ENCODE measurements at regions not wholly inside any gene's neighbourhood (a gene's known extent, or its start where the extent isn't known, plus 50 kb on each side); places are given as distances from the start of the nearest gene placed in this dataset.
"Not testable (repeated sequence)": the region's sequence is repeated elsewhere in the genome, so short reads cannot be mapped to it uniquely, and the experiment has no call there.

DNA sequence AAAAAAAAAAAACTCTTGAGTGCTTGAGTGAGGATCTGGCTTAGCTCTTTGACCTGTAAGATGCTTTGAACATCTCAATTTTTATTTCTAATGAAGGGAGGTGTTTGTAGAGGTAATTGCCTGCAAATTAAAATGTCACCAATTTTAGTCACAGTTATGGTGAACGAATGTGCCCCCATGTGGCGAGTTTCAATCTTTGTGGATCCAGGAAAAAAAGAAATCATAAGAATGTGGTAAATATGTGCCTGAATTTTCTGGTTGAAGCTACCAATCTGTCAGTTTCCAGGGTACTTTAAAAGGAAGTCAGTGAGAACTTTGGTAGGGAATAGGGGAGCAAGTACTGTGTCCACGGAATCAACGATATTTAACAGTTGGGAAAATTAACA lies 1772.4 kb upstream of the CDH9 start:
- POLR2A ChIA-PET, result no interaction called here
- Mint-ChIP-seq H3K27me3 (no peaks in the 10 kb centered on the region), H3K9me3 (peaks cover 5% of the 10 kb centered on the region), H3K4me1 (no peaks in the 10 kb centered on the region), H3K36me3 (no peaks in the 10 kb centered on the region), H3K4me3 (peak overlapping the region; percentile 51), H3K27ac (no peak overlapping the region)
- no peak for DNase-seq
- no peak for ATAC-seq (ENCODE audit: low read depth)

DNA sequence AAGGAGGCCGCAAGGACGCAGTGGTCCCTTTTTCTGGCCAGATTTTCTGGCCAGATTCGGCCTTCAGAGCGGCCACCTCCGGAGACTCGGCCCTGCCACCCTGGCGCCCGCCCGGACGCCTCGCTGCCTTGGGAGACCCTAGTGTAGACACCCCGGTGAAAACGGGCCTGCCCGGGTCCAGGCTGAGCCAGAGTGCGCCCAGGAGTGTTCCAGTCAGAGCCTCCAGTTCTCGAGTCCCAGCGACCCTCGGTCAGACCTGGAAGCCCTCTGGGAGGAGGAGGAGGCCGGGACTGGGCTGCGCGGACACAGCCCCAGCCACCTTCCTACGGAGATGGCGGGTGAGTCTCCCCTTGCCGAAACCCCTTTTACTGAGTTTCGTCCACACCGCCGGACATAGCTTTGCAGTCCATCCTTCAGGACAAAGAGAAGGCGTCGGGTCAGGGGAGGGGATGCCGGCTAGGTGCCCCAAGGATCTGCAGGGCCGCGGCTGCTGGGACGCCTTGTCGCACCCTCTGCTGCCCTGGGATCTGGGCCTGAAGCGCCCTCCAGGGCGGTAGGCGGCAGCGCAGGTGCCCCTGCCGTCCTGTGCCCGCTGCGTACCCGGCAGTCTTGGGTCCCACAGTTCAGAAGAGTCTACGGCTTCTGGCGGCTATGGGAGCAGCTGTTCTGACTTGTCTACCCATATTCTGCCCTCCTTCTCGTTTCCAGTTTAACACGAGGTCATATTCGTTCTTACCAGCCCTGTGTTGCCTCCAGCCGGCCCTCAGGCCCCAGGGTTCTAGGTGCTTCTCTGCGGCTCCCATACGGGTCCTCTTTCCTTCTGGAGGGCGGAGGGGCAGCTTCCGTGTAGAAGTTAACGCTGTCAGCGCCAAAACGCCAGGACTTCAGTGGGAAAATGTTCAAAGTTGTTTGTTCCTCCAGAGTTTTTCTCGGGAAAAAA lies 1771.7 kb upstream of the CDH9 start:
- peaks cover 5% of the 10 kb centered on the region for H3K9me3 Mint-ChIP-seq
- ATAC-seq (ENCODE audit: low read depth) (no peak), DNase-seq (no peak)
- no peaks in the 10 kb centered on the region for H3K27me3 Mint-ChIP-seq
- H3K36me3 Mint-ChIP-seq, result no peaks in the 10 kb centered on the region
- H3K4me1 Mint-ChIP-seq, result no peaks in the 10 kb centered on the region
- H3K4me3 Mint-ChIP-seq, result peak overlapping the region; percentile 51
- no peak overlapping the region for H3K27ac Mint-ChIP-seq
- POLR2A ChIA-PET, result no interaction called here

DNA sequence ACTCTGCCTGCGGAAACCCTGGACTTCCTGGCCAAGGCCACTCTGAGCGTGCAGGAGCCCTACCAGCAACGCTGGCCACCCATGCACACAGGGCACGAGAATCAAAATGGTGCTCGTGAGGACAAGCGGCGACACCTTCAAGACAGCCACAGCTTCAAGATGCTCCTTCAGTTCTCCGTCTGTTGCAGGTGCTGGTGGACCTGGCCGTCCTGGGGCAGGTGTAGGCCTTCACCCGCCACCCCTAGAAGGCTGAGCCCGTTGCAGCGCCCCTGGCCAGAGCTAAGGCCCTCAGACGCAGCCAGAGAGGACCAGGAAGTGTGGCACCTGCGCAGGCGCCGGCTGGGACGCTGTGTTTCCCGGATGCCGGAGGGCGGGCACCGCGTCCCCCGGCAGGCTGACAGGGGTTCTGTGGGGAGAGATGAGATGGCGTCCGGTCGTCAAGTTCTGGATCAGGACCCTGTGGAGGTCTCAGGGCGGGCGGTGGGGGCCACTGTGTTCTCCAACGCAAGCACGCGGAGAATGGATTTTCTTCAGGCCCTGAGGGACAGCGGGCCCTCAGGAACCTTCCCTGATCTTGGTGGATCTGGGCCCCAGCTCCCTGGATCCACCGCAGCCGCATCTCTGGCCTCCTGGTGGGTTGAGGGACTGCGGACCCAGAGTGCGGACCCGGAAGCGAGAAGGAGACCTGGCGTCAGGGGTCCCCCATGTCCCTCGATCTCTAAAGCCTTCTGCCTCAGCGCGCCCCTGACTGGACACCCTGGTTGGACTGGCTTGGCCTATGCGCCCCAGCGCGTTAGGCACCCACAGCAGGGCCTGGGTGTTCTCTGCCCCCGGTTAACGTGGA lies 1770.8 kb upstream of the CDH9 start:
- Mint-ChIP-seq H3K27me3 (no peaks in the 10 kb centered on the region), H3K36me3 (no peaks in the 10 kb centered on the region), H3K4me3 (peak overlapping the region; percentile 39), H3K4me1 (no peaks in the 10 kb centered on the region), H3K9me3 (peaks cover 5% of the 10 kb centered on the region), H3K27ac (no peak overlapping the region)
- DNase-seq (peak; percentile 28), ATAC-seq (ENCODE audit: low read depth) (no peak)
- POLR2A ChIA-PET, result no interaction called here

DNA sequence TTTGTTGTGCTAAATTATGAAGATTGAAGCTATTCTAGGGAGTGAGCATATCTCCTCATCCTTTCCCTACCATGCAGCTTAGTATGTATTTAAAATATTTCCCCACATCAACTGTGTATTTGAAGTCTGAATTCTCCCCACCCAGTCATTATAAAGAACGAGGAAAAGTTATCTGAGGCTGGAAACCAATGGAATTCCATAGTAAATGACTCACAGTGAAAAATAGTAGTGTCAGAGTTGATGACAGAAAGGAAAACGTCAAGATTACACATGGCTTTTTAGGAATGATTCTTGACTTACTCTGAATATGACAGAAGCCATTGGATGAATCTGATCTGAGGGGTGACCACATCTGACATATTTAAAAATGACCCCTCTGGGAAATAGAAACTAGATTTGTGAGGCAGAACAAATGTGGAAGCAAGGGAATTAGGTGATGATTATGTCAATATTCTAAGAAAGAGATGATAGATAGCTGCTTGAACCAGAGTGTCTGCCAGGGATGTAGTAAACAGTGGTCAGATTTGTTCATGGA lies 1768.9 kb upstream of the CDH9 start:
- H3K27me3 Mint-ChIP-seq, result no peaks in the 10 kb centered on the region
- peaks cover 5% of the 10 kb centered on the region for H3K9me3 Mint-ChIP-seq
- no peaks in the 10 kb centered on the region for H3K4me1 Mint-ChIP-seq
- no peak for DNase-seq
- no peak overlapping the region for H3K4me3 Mint-ChIP-seq
- H3K27ac Mint-ChIP-seq, result no peak overlapping the region
- H3K36me3 Mint-ChIP-seq, result no peaks in the 10 kb centered on the region
- ATAC-seq (ENCODE audit: low read depth), result no peak
- POLR2A ChIA-PET, result no interaction called here

DNA sequence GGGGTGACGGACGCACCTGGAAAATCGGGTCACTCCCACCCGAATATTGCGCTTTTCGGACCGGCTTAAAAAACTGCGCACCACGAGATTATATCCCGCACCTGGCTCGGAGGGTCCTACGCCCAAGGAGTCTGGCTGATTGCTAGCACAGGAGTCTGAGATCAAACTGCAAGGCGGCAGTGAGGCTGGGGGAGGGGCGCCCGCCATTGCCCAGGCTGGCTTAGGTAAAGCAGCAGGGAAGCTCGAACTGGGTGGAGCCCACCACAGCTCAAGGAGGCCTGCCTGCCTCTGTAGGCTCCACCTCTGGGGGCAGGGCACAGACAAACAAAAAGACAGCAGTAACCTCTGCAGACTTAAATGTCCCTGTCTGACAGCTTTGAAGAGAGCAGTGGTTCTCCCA lies 1760.6 kb upstream of the CDH9 start:
- H3K9me3 Mint-ChIP-seq; H3K27ac Mint-ChIP-seq; H3K27me3 Mint-ChIP-seq; H3K4me1 Mint-ChIP-seq; POLR2A ChIA-PET; DNase-seq; H3K4me3 Mint-ChIP-seq; ATAC-seq (ENCODE audit: low read depth); H3K36me3 Mint-ChIP-seq: not testable (repeated sequence)

DNA sequence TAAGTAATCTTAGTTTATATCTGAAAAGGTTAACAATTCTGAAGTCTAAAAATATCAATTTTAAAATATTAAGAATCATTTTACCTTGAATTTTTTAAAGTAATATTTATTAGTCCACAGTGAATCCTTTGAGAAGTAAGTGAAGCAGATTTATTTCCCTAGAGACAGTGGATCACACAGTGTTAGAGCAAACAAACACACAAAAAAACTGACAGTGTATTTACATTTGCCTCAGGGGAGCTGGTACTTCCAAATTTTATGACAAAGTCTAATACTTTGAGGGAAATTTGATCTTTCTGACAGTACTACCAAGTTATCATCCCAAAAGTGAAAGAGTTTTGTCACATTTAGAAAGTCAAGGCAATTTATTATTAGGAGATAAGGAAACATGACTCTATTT lies 1750.6 kb upstream of the CDH9 start:
- no peaks in the 10 kb centered on the region for H3K9me3 Mint-ChIP-seq
- POLR2A ChIA-PET, result no interaction called here

DNA sequence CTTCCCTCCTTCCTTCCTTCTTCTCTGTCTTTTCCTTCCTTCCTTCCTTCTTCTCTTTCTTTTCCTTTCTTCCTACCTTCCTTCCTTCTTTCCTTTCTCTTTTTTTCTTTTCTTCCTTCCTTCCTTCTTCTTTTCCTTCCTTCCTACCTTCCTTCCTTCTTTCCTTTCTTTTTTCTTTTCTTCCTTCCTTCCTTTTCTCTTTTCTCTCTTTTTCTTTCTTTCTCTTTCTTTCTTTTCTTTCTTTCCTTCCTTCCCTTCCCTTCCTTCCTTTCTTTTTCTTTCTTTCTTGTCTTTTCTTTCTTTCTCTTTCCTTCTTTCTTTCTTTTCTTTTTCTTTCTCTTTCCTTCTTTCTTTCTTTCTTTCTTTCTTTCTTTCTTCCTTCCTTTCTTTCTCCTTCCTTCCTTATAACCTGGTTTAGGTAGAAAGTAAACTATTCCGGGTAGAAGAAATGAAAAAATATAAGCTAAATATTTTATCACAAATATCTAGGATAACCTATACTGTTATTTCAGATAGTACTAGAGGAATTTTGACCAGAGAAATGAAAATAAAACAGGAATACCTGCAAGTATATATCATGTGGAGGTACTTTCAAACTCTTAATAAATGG lies 1741.8 kb upstream of the CDH9 start:
- H3K9me3 Mint-ChIP-seq, result peaks cover 1% of the 10 kb centered on the region
- ATAC-seq (ENCODE audit: low read depth), result no peak
- no peaks in the 10 kb centered on the region for H3K36me3 Mint-ChIP-seq
- no peak overlapping the region for H3K4me3 Mint-ChIP-seq
- no peaks in the 10 kb centered on the region for H3K27me3 Mint-ChIP-seq
- POLR2A ChIA-PET, result no interaction called here
- DNase-seq, result no peak
- H3K4me1 Mint-ChIP-seq, result no peaks in the 10 kb centered on the region
- no peak overlapping the region for H3K27ac Mint-ChIP-seq

More for the DNA sequence above, 1750.6 kb upstream of the CDH9 start:
- no peak for ATAC-seq (ENCODE audit: low read depth)
- DNase-seq, result no peak
- Mint-ChIP-seq H3K27ac (no peak overlapping the region), H3K4me1 (no peaks in the 10 kb centered on the region), H3K27me3 (no peaks in the 10 kb centered on the region), H3K4me3 (no peak overlapping the region), H3K36me3 (no peaks in the 10 kb centered on the region)

DNA sequence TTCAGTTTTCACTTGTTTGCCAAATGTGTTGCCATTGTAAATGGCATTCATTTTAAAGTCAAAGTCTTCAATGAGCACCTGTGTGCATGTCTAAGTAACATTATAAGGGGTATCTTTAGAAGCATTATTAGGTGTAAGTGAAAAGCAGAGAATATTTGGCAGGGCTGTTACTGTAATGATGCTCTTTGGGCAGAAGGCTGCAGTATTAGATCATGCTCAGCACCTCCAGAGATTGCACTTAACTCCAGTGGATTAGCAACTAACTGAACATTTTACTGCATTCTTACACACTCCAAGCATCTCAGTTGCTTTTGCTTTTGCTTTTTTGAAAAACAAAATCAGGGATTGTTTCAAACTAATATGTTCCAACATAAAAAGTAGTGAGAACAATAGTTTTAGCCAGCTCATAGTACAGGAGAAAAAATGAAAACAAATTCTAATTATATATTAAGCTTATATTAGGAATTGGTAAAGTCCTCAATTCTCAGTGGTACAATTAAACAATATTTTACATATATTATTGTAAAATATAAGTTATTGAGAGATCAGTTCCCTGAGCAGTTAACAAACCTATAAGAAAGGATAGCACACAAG lies 1740.9 kb upstream of the CDH9 start:
- Mint-ChIP-seq H3K4me1 (no peaks in the 10 kb centered on the region), H3K27ac (no peak overlapping the region), H3K27me3 (no peaks in the 10 kb centered on the region), H3K4me3 (no peak overlapping the region), H3K9me3 (peaks cover 1% of the 10 kb centered on the region), H3K36me3 (no peaks in the 10 kb centered on the region)
- DNase-seq (no peak), ATAC-seq (ENCODE audit: low read depth) (no peak)
- POLR2A ChIA-PET, result no interaction called here

DNA sequence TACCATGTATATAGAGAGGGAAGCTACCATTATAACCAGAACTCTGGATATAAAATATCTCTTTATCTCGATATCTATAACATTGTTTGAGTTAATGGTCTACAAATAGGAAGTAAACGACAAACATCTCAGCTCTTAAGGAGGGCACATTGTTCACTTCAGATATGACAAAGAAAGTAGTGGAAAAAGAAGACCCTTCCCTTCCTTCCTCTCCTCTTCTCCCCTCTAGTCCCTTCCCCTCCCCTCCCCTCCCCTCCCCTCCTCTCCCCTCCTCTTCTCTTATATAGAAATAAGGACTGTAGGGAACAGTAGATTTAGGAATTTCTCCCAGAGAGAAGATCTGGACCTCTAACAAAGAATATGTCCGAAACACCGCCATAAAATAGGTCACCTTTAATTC lies 1731.9 kb upstream of the CDH9 start:
- no peak overlapping the region for H3K4me3 Mint-ChIP-seq
- no peak for ATAC-seq (ENCODE audit: low read depth)
- no peaks in the 10 kb centered on the region for H3K27me3 Mint-ChIP-seq
- no peaks in the 10 kb centered on the region for H3K9me3 Mint-ChIP-seq
- no peak overlapping the region for H3K27ac Mint-ChIP-seq
- DNase-seq, result no peak
- POLR2A ChIA-PET, result no interaction called here
- H3K4me1 Mint-ChIP-seq, result no peaks in the 10 kb centered on the region
- H3K36me3 Mint-ChIP-seq, result no peaks in the 10 kb centered on the region

DNA sequence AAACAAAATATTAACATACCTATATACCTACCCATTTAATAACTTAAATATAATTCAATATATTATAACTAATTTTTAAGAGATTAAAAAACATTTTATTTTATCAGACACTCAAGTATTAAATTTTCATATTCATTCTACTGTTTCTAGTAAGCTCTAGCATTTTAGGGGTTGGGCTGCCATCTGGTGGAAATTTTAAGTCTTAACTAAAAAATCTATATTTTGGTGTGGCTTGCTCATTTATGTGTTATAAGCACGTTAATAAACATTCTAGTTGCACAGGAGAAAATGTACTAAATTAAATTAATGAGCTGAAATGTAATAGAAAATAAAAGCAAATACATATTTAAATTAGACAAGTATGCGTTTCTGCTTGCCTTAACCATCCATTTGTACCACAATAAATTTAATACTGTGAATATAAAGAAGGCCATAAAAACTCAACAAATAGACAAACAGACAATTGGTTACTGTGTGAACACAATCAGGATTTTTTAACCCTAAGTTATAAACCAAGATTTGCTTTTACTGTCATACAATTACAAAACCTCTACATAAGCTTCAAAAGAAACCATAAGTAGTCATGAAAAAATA lies 1728.3 kb upstream of the CDH9 start:
- Mint-ChIP-seq H3K27ac (no peak overlapping the region), H3K4me1 (no peaks in the 10 kb centered on the region), H3K36me3 (no peaks in the 10 kb centered on the region), H3K9me3 (no peaks in the 10 kb centered on the region), H3K27me3 (no peaks in the 10 kb centered on the region), H3K4me3 (no peak overlapping the region)
- DNase-seq, result no peak
- POLR2A ChIA-PET, result no interaction called here
- ATAC-seq (ENCODE audit: low read depth), result no peak

DNA sequence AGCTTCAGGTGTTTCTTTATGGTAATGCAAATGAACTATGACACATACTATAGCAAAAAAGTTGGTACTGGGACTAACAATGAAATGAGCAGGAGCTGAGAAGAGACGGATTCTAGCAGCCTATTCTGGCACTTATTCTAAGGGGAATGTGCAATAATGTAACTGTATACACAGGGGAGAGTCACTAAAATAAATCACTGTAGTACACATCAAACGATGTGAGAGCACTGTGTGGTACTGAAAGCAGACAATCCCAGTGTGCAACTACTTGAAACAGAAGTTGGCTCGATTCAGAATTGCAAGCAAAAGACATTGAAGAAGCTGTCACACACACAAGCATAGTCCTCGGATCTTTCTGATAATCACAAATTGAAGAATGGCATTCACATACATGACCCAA lies 1713.0 kb upstream of the CDH9 start:
- H3K27ac Mint-ChIP-seq, result no peak overlapping the region
- H3K27me3 Mint-ChIP-seq, result no peaks in the 10 kb centered on the region
- no peaks in the 10 kb centered on the region for H3K36me3 Mint-ChIP-seq
- no peaks in the 10 kb centered on the region for H3K4me1 Mint-ChIP-seq
- peaks cover 10% of the 10 kb centered on the region for H3K9me3 Mint-ChIP-seq
- POLR2A ChIA-PET, result no interaction called here
- no peak for DNase-seq
- ATAC-seq (ENCODE audit: low read depth), result no peak
- no peak overlapping the region for H3K4me3 Mint-ChIP-seq

DNA sequence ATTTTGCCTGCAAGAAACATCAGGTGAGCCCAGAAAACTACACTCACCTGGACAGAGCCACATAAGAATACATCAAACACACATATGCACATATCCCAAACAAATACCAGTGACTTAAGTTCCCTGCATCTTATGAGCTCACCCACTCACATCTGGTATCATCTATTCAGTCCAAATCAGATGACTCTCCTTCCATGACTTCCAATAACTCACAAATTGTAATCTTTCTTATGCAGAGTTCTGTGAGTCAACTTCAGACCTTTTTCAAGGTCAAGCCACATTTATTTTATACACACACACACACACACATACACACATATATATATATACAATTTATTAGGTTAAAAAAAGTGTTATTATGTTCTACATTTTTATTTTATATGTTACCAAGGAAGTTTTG lies 1711.9 kb upstream of the CDH9 start:
- H3K4me3 Mint-ChIP-seq, result no peak overlapping the region
- H3K36me3 Mint-ChIP-seq, result no peaks in the 10 kb centered on the region
- ATAC-seq (ENCODE audit: low read depth) (no peak), DNase-seq (no peak)
- H3K4me1 Mint-ChIP-seq, result no peaks in the 10 kb centered on the region
- no peak overlapping the region for H3K27ac Mint-ChIP-seq
- no peaks in the 10 kb centered on the region for H3K27me3 Mint-ChIP-seq
- POLR2A ChIA-PET, result no interaction called here
- H3K9me3 Mint-ChIP-seq, result peaks cover 7% of the 10 kb centered on the region

DNA sequence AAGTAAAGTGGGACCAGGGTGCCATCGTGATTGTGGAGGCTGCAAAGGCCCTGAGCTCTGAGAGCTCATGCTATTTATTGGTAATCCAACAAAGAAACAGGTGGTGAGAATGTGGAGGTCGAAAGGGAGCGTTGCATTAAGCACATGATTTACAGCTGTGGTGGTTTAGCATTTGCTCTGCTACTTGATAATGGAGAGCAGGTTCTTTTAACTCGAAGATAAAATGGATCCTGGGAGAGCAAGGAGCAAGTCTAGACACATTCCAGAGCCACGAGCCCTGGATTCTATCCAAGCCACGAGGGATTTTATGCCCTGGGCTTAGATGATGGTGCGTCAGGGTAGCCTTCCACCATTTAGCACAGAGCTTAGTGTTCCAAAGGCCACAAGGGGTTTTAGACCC lies 1710.1 kb upstream of the CDH9 start:
- Mint-ChIP-seq H3K27ac (no peak overlapping the region), H3K27me3 (no peaks in the 10 kb centered on the region), H3K9me3 (peaks cover 5% of the 10 kb centered on the region), H3K4me1 (no peaks in the 10 kb centered on the region), H3K36me3 (no peaks in the 10 kb centered on the region), H3K4me3 (no peak overlapping the region)
- DNase-seq, result no peak
- ATAC-seq (ENCODE audit: low read depth), result no peak
- POLR2A ChIA-PET, result no interaction called here

Measured in activated naive CD8-positive, alpha-beta T cell treated with anti-CD3 and anti-CD28 coated beads, Interleukin-2, amount 10 ng/mL, durations not matched to agents 7 days and 5 days (primary cell).